ENCODE measurements at regions not wholly inside any gene's neighbourhood (a gene's known extent, or its start where the extent isn't known, plus 50 kb on each side); places are given as distances from the start of the nearest gene placed in this dataset.
"Not testable (repeated sequence)": the region's sequence is repeated elsewhere in the genome, so short reads cannot be mapped to it uniquely, and the experiment has no call there.

DNA sequence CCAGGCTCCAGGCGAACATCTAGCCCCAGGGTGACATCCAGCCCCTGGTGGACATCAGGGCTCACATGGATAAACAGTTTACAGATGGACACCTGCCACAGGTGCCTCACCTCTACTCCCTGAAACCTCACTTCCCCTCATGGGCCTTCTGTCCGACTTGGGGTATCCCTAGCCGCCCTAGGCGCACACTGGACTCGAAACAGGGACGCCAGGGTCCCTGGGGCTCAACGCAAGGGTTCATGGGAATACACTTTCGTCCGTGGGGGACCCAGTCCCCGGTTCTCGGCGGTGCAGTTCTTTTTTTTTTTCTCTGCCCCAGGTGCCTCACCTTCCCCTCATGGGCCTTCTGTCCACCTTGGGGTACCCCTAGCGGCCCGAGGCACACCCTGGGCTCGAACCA lies 194.2 kb downstream of the POTEG start:
- not testable (repeated sequence) for H3K9me2 ChIP-seq (ENCODE audit: low read depth, low read length); H3K27ac ChIP-seq (ENCODE audit: low read depth, low read length, poor library complexity, severe bottlenecking); H3K4me1 ChIP-seq (ENCODE audit: insufficient read depth, low read length, severe bottlenecking); H3K4me2 ChIP-seq (ENCODE audit: low read length); H4K20me1 ChIP-seq (ENCODE audit: insufficient read depth, low read length); H3F3A ChIP-seq (ENCODE audit: insufficient read depth, low read length); H3K36me3 ChIP-seq (ENCODE audit: insufficient read depth, low read length); H3K9ac ChIP-seq (ENCODE audit: low read length); H3K9me3 ChIP-seq (ENCODE audit: low read length); H3K79me2 ChIP-seq (ENCODE audit: insufficient read depth, low read length); H2AFZ ChIP-seq (ENCODE audit: low read length); H3K27me3 ChIP-seq (ENCODE audit: insufficient read depth, low read length); H3K4me3 ChIP-seq (ENCODE audit: low read depth, low read length, poor library complexity, severe bottlenecking)

- not testable (repeated sequence) for H3K9me2 ChIP-seq (ENCODE audit: low read depth, low read length); H3K27me3 ChIP-seq (ENCODE audit: insufficient read depth, low read length); H3K27ac ChIP-seq (ENCODE audit: low read depth, low read length, poor library complexity, severe bottlenecking); H4K20me1 ChIP-seq (ENCODE audit: insufficient read depth, low read length); H3K9ac ChIP-seq (ENCODE audit: low read length); H3K9me3 ChIP-seq (ENCODE audit: low read length); H3K4me2 ChIP-seq (ENCODE audit: low read length); H3K4me1 ChIP-seq (ENCODE audit: insufficient read depth, low read length, severe bottlenecking); H2AFZ ChIP-seq (ENCODE audit: low read length); H3K36me3 ChIP-seq (ENCODE audit: insufficient read depth, low read length); H3F3A ChIP-seq (ENCODE audit: insufficient read depth, low read length); H3K79me2 ChIP-seq (ENCODE audit: insufficient read depth, low read length); H3K4me3 ChIP-seq (ENCODE audit: low read depth, low read length, poor library complexity, severe bottlenecking)
These were observed 193.8 kb downstream of the POTEG start for GRCh38 chr14:19240387-19240786.

DNA sequence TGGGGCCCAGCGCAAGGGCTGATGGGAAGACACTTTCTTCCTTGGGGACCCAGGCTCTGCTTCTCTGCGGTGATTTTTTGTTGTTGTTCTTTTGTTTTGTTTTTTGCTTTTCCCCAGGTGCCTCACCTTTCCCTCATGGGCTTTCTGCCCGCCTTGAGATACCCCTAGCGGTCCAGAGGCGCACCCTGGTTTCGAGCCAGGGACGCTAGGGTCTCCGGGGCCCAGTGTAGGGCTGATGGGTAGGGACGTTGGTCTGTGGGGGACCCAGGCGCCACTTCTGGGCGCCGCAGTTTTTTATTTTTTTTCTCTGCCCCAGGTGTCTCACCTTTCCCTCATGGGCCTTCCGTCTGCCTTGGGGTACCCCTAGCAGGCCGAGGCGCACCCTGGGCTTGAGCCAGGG lies 192.7 kb downstream of the POTEG start:
- H3K9me2 ChIP-seq (ENCODE audit: low read depth, low read length); H3K27ac ChIP-seq (ENCODE audit: low read depth, low read length, poor library complexity, severe bottlenecking); H3K4me3 ChIP-seq (ENCODE audit: low read depth, low read length, poor library complexity, severe bottlenecking); H3F3A ChIP-seq (ENCODE audit: insufficient read depth, low read length); H3K4me1 ChIP-seq (ENCODE audit: insufficient read depth, low read length, severe bottlenecking); H2AFZ ChIP-seq (ENCODE audit: low read length); H3K4me2 ChIP-seq (ENCODE audit: low read length); H3K36me3 ChIP-seq (ENCODE audit: insufficient read depth, low read length); H3K79me2 ChIP-seq (ENCODE audit: insufficient read depth, low read length); H3K9me3 ChIP-seq (ENCODE audit: low read length); H4K20me1 ChIP-seq (ENCODE audit: insufficient read depth, low read length); H3K9ac ChIP-seq (ENCODE audit: low read length); H3K27me3 ChIP-seq (ENCODE audit: insufficient read depth, low read length): not testable (repeated sequence)

- H2AFZ ChIP-seq (ENCODE audit: low read length); H3K27me3 ChIP-seq (ENCODE audit: insufficient read depth, low read length); H3K9me2 ChIP-seq (ENCODE audit: low read depth, low read length); H3F3A ChIP-seq (ENCODE audit: insufficient read depth, low read length); H3K9me3 ChIP-seq (ENCODE audit: low read length); H3K79me2 ChIP-seq (ENCODE audit: insufficient read depth, low read length); H3K4me3 ChIP-seq (ENCODE audit: low read depth, low read length, poor library complexity, severe bottlenecking); H3K4me2 ChIP-seq (ENCODE audit: low read length); H4K20me1 ChIP-seq (ENCODE audit: insufficient read depth, low read length); H3K4me1 ChIP-seq (ENCODE audit: insufficient read depth, low read length, severe bottlenecking); H3K36me3 ChIP-seq (ENCODE audit: insufficient read depth, low read length); H3K9ac ChIP-seq (ENCODE audit: low read length); H3K27ac ChIP-seq (ENCODE audit: low read depth, low read length, poor library complexity, severe bottlenecking): not testable (repeated sequence)
These were observed 191.6 kb downstream of the POTEG start for GRCh38 chr14:19242529-19242928.

- H3K4me2 ChIP-seq (ENCODE audit: low read length); H2AFZ ChIP-seq (ENCODE audit: low read length); H4K20me1 ChIP-seq (ENCODE audit: insufficient read depth, low read length); H3K4me1 ChIP-seq (ENCODE audit: insufficient read depth, low read length, severe bottlenecking); H3F3A ChIP-seq (ENCODE audit: insufficient read depth, low read length); H3K36me3 ChIP-seq (ENCODE audit: insufficient read depth, low read length); H3K9me2 ChIP-seq (ENCODE audit: low read depth, low read length); H3K79me2 ChIP-seq (ENCODE audit: insufficient read depth, low read length); H3K4me3 ChIP-seq (ENCODE audit: low read depth, low read length, poor library complexity, severe bottlenecking); H3K9me3 ChIP-seq (ENCODE audit: low read length); H3K9ac ChIP-seq (ENCODE audit: low read length); H3K27ac ChIP-seq (ENCODE audit: low read depth, low read length, poor library complexity, severe bottlenecking); H3K27me3 ChIP-seq (ENCODE audit: insufficient read depth, low read length): not testable (repeated sequence)
These were observed 167.2 kb downstream of the POTEG start for GRCh38 chr14:19266908-19267307.

GRCh38 chr14:19267636-19268035 lies 166.5 kb downstream of the POTEG start:
- H3K27ac ChIP-seq (ENCODE audit: low read depth, low read length, poor library complexity, severe bottlenecking); H3K9me2 ChIP-seq (ENCODE audit: low read depth, low read length); H2AFZ ChIP-seq (ENCODE audit: low read length); H3K36me3 ChIP-seq (ENCODE audit: insufficient read depth, low read length); H3K4me3 ChIP-seq (ENCODE audit: low read depth, low read length, poor library complexity, severe bottlenecking); H3F3A ChIP-seq (ENCODE audit: insufficient read depth, low read length); H3K27me3 ChIP-seq (ENCODE audit: insufficient read depth, low read length); H3K4me2 ChIP-seq (ENCODE audit: low read length); H4K20me1 ChIP-seq (ENCODE audit: insufficient read depth, low read length); H3K9ac ChIP-seq (ENCODE audit: low read length); H3K9me3 ChIP-seq (ENCODE audit: low read length); H3K4me1 ChIP-seq (ENCODE audit: insufficient read depth, low read length, severe bottlenecking); H3K79me2 ChIP-seq (ENCODE audit: insufficient read depth, low read length): not testable (repeated sequence)

- not testable (repeated sequence) for H3K9me2 ChIP-seq (ENCODE audit: low read depth, low read length)
These were observed 166.0 kb downstream of the POTEG start for GRCh38 chr14:19268047-19268627.

GRCh38 chr14:19272235-19272634 lies 161.9 kb downstream of the POTEG start:
- H3K4me2 ChIP-seq (ENCODE audit: low read length); H3K9me3 ChIP-seq (ENCODE audit: low read length); H2AFZ ChIP-seq (ENCODE audit: low read length); H4K20me1 ChIP-seq (ENCODE audit: insufficient read depth, low read length); H3K27me3 ChIP-seq (ENCODE audit: insufficient read depth, low read length); H3F3A ChIP-seq (ENCODE audit: insufficient read depth, low read length); H3K27ac ChIP-seq (ENCODE audit: low read depth, low read length, poor library complexity, severe bottlenecking); H3K4me1 ChIP-seq (ENCODE audit: insufficient read depth, low read length, severe bottlenecking); H3K4me3 ChIP-seq (ENCODE audit: low read depth, low read length, poor library complexity, severe bottlenecking); H3K36me3 ChIP-seq (ENCODE audit: insufficient read depth, low read length); H3K79me2 ChIP-seq (ENCODE audit: insufficient read depth, low read length); H3K9me2 ChIP-seq (ENCODE audit: low read depth, low read length); H3K9ac ChIP-seq (ENCODE audit: low read length): not testable (repeated sequence)

More at GRCh38 chr14:19268047-19268627, 166.0 kb downstream of the POTEG start:
- not testable (repeated sequence) for H3F3A ChIP-seq (ENCODE audit: insufficient read depth, low read length); H3K4me2 ChIP-seq (ENCODE audit: low read length); H4K20me1 ChIP-seq (ENCODE audit: insufficient read depth, low read length); H3K4me1 ChIP-seq (ENCODE audit: insufficient read depth, low read length, severe bottlenecking); H3K4me3 ChIP-seq (ENCODE audit: low read depth, low read length, poor library complexity, severe bottlenecking); H3K36me3 ChIP-seq (ENCODE audit: insufficient read depth, low read length); H3K27me3 ChIP-seq (ENCODE audit: insufficient read depth, low read length); H2AFZ ChIP-seq (ENCODE audit: low read length); H3K9ac ChIP-seq (ENCODE audit: low read length); H3K27ac ChIP-seq (ENCODE audit: low read depth, low read length, poor library complexity, severe bottlenecking); H3K9me3 ChIP-seq (ENCODE audit: low read length); H3K79me2 ChIP-seq (ENCODE audit: insufficient read depth, low read length)

All from OCI-LY1 (cell line).